Mucosa of descending colon (tissue), 3 donors: ENCODE measurements at regions not wholly inside any gene's neighbourhood (a gene's known extent, or its start where the extent isn't known, plus 50 kb on each side); places are given as distances from the start of the nearest gene placed in this dataset.

Experiments used
- ATAC-seq: fragments of 200-7000 bp; cut with Tn5 transposase; one replicate; pipeline ENCODE4 v1.9.1; 2020; ENCODE audit warnings: mild to moderate bottlenecking, moderate library complexity
- DNase-seq, 3 donors: peaks; one replicate each; pipeline ENCODE4 v3.0.0-alpha.2; 2020
- H3K36me3 ChIP-seq: fragments of 200-600 bp; one replicate; pipeline ENCODE4 v1.8.0; 2021; ENCODE audit warnings: low read depth, mild to moderate bottlenecking
- H3K4me1 ChIP-seq: fragments of 200-600 bp; one replicate; pipeline ENCODE4 v1.8.0; 2021; ENCODE audit warnings: low read depth, mild to moderate bottlenecking
- H3K4me3 ChIP-seq: fragments of 200-600 bp; one replicate; pipeline ENCODE4 v1.8.0; 2021; ENCODE audit warnings: mild to moderate bottlenecking
- H3K9me3 ChIP-seq: fragments of 200-600 bp; one replicate; pipeline ENCODE4 v1.8.0; 2021; ENCODE audit warnings: mild to moderate bottlenecking
- intact Hi-C, 2 donors: fragments of 100-400 bp; cut with DNase I in 1 of 2; cut with micrococcal nuclease in 1 of 2; formaldehyde crosslinking; loops; one replicate each; pipeline versions ENCODE4 v1.11.0 to v1.11.1; 2022; cut with DNase I, micrococcal nuclease
- TF ChIP-seq, protein P1 (sequence below): fragments of 200-600 bp; IDR thresholded peaks from one replicate; pipeline ENCODE4 v1.8.0; 2022; ENCODE audit warnings: antibody characterized with exemption, mild to moderate bottlenecking
- donor health status: DM: no; HTN: no; CAD: no; lungs with moderate emphysema.
- donor health status: DM: no; HTN: no; CAD: no.
- donor health status: DM: no; HTN: yes; CAD: no.

DNA sequence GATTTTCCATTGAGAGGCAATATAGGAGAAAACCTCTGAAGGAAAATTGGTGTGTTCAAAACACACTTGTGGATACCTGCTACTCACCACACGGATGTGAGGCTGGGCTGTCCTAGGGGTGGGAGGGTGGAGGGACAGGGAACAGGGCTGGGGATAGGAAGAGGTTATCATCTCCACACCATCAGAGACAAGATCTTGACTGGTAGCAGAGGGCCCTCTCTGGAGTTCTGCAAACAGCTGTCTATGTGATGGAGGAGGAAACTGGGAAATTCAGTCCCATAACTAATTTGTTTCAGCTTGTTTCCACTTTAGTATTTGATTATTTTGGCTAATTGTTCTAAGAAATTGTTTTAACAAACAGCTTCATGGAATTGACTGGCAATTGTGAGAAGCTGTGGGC lies 91.6 kb upstream of the FSTL4 start:
- no peak overlapping the region for H3K4me3 ChIP-seq
- no peaks in the 10 kb centered on the region for H3K9me3 ChIP-seq
- no peaks in the 10 kb centered on the region for H3K36me3 ChIP-seq
- H3K4me1 ChIP-seq = no peaks in the 10 kb centered on the region
- TF ChIP-seq, protein P1, sequence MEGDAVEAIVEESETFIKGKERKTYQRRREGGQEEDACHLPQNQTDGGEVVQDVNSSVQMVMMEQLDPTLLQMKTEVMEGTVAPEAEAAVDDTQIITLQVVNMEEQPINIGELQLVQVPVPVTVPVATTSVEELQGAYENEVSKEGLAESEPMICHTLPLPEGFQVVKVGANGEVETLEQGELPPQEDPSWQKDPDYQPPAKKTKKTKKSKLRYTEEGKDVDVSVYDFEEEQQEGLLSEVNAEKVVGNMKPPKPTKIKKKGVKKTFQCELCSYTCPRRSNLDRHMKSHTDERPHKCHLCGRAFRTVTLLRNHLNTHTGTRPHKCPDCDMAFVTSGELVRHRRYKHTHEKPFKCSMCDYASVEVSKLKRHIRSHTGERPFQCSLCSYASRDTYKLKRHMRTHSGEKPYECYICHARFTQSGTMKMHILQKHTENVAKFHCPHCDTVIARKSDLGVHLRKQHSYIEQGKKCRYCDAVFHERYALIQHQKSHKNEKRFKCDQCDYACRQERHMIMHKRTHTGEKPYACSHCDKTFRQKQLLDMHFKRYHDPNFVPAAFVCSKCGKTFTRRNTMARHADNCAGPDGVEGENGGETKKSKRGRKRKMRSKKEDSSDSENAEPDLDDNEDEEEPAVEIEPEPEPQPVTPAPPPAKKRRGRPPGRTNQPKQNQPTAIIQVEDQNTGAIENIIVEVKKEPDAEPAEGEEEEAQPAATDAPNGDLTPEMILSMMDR = no peak
- intact Hi-C loops = no loop called here
- ATAC-seq = no peak
- DNase-seq = no peak

DNA sequence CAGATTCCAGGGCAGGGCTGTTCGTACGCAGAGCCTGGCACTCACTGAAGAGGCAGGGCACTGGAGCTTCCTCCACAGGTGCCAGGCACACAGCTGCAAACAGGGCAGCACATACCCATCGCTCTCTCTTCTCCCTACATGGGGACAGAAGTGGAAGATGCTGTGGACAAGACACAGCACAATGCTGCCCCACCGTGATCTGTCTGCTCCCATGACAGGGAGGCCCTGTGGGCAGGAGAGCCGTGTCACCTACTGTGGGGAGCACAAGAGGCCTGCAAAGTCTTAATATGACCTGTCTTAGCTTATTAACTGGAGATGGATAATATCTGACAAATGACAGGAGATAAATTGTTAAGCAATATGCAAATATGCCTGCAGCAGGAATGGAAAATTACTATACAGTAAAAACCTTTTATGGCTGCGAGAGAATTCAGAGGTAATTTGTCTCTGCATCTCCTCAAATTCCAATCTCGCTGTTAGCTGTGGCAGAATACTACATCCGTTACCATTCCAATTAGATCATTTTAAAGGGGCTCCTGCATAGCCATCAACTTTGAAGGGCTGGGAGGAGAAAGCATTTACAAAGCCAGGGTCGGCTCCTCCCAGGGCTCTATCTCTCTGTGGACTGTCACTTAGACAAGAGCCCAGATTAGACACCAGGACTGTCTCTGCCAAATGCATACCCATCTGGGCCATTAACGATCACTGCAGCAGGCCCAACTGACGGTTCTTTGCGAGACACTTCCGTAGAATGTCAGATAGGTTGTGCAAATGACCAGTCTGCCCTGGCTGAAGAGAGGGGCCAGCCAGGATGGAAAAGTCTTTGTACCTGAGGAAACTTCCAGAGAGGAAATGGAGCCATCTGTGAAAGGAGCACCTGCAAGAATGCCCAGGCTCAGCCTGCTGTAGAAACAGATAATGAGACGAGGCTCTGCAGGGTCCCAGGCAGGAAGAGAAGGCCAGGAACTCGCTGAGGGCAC lies 90.7 kb upstream of the FSTL4 start:
- Histone ChIP-seq H3K9me3 (no peaks in the 10 kb centered on the region), H3K4me3 (no peak overlapping the region), H3K4me1 (no peaks in the 10 kb centered on the region), H3K36me3 (no peaks in the 10 kb centered on the region)
- ATAC-seq (no peak), DNase-seq (no peak)
- intact Hi-C loops = no loop called here
- TF ChIP-seq, protein P1 = no peak

GRCh38 chr5:133701871-133702270 lies 89.5 kb upstream of the FSTL4 start:
- H3K9me3 ChIP-seq = no peaks in the 10 kb centered on the region
- TF ChIP-seq, protein P1 = no peak
- DNase-seq = no peak
- H3K4me1 ChIP-seq = no peaks in the 10 kb centered on the region
- H3K36me3 ChIP-seq = no peaks in the 10 kb centered on the region
- intact Hi-C loops = no loop called here
- ATAC-seq = no peak
- no peak overlapping the region for H3K4me3 ChIP-seq

DNA sequence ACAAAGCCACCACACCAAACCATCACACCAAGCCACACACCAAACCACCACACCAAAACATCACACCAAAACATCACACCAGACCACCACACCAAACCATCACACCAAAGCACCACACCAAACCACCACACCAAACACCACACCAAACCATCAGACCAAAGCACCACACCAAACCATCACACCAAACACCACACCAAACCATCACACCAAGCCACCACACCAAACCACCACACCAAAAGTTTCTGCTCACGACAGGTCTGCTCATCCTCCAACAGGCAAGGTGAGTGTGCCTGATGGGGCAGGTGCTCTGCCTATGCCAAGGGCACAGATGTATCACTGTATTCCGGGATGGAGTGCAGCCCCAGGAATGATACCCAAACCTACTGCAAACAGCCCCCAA lies 87.9 kb upstream of the FSTL4 start:
- intact Hi-C loops = no loop called here
- TF ChIP-seq, protein P1 = no peak
- Histone ChIP-seq H3K36me3 (no peaks in the 10 kb centered on the region), H3K9me3 (no peaks in the 10 kb centered on the region), H3K4me1 (no peaks in the 10 kb centered on the region), H3K4me3 (no peak overlapping the region)
- DNase-seq (no peak), ATAC-seq (no peak)

DNA sequence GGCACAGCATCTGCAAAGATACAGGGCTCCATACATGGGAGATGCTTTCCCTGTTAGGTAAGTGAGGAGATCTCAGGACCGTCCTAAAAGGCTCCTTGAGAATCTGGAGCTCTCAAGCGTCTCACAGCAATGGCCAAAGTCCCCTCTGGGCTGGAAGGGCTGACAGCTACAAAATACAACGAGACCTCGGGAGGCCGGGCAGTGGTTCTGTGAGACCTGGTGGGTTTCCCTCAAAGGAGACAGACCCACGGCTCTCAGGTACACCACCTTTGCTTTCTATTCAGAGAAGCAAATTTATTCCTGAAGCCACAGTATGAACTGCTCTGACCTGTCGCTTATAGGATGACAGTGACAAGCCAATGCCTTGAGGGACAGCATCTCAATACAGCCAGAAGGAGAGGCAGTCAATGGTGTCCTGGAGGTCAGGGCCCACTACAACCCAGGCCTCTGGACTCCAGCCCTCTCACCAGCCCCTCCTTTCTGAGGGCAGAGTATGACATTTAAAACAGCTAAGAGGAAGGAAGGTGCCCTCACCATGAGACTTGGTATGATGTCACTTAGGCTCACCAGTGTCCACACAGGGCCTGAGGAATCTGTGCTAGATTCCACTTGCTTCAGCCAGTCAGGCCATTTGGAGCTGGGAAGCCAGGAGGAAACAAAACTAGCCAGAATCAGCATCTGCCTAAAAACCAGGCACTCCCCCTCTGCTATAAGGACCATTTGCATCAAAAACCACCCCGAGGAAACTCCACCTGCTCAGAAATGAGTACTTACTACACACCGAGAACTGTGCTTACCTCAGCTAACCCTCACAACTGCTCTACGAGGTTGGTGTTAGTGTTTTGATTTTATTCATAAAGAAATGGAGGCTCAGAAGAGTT lies 86.5 kb upstream of the FSTL4 start:
- TF ChIP-seq, protein P1 = no peak
- H3K4me3 ChIP-seq = no peak overlapping the region
- no peaks in the 10 kb centered on the region for H3K36me3 ChIP-seq
- no peak for ATAC-seq
- H3K4me1 ChIP-seq = no peaks in the 10 kb centered on the region
- no peak for DNase-seq
- H3K9me3 ChIP-seq = no peaks in the 10 kb centered on the region
- intact Hi-C loops = no loop called here
